ENCODE measurements at regions not wholly inside any gene's neighbourhood (a gene's known extent, or its start where the extent isn't known, plus 50 kb on each side); places are given as distances from the start of the nearest gene placed in this dataset.

DNA sequence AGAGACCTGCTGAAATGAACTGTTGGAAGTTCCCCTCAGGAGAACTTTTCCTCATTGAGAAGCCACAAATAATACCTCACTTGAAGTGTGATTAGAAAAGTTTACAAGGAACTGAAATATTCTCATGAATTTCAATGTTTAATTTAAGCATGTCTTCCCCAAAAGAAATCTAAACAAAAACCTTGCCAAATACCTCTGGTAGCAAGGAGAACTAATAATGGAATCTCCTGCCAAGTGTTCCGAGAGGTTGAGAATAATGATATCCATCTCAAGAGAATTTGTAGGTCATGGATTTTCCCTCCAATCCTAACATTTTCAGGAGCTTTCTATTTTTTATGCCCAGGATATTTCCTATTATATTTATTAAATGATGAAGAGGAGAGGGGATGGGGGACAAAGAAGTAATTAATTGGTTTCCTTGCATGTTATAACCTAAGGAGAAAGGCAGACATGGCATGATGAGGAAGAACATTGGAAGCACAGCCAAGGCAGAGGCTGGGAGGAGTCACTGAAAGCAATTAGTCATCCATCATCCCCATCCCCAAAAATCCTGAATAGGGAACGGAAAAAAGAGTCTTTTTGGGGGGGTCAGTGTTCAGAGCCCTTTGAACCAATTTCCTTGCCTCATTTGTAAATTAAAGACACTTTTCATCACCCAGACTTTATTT is 93.6 kb upstream of the IL6 start:
- TF ChIP-seq EP300 (IDR thresholded peaks at IDR 0.05): no peak
- TF ChIP-seq, protein P1, sequence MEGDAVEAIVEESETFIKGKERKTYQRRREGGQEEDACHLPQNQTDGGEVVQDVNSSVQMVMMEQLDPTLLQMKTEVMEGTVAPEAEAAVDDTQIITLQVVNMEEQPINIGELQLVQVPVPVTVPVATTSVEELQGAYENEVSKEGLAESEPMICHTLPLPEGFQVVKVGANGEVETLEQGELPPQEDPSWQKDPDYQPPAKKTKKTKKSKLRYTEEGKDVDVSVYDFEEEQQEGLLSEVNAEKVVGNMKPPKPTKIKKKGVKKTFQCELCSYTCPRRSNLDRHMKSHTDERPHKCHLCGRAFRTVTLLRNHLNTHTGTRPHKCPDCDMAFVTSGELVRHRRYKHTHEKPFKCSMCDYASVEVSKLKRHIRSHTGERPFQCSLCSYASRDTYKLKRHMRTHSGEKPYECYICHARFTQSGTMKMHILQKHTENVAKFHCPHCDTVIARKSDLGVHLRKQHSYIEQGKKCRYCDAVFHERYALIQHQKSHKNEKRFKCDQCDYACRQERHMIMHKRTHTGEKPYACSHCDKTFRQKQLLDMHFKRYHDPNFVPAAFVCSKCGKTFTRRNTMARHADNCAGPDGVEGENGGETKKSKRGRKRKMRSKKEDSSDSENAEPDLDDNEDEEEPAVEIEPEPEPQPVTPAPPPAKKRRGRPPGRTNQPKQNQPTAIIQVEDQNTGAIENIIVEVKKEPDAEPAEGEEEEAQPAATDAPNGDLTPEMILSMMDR (IDR thresholded peaks at IDR 0.05): no peak

Data from ovary (tissue), 3 donors.